ENCODE measurements at regions not wholly inside any gene's neighbourhood (a gene's known extent, or its start where the extent isn't known, plus 50 kb on each side); places are given as distances from the start of the nearest gene placed in this dataset.

GRCh38 chr5:124162767-124163532 is 583.5 kb downstream of the ZNF608 start (continued):
- TF ChIP-seq TEAD4 (IDR thresholded peaks at IDR 0.05; ENCODE audit: low read depth, low read length): no peak
- no peak for TF ChIP-seq POLR2AphosphoS5 (IDR thresholded peaks at IDR 0.05; ENCODE audit: low read depth, low read length)
- TF ChIP-seq CBX8 (IDR thresholded peaks at IDR 0.05; ENCODE audit: borderline replicate concordance, low read depth, low read length): no peak
- TF ChIP-seq MAFK (IDR thresholded peaks at IDR 0.05; ENCODE audit: low read depth, low read length): no peak

Measured in H1 (cell line).